ENCODE measurements at regions not wholly inside any gene's neighbourhood (a gene's known extent, or its start where the extent isn't known, plus 50 kb on each side); places are given as distances from the start of the nearest gene placed in this dataset.

GRCh38 chr15:95171564-95171963, 940.2 kb downstream of the MCTP2 start:
- TF ChIP-seq REST (IDR thresholded peaks at IDR 0.05; ENCODE audit: insufficient replicate concordance, low read depth) (no peak), CTCF (IDR thresholded peaks at IDR 0.05; ENCODE audit: insufficient read depth, low read length) (no peak)
